Natural killer cell (primary cell): ENCODE measurements at regions not wholly inside any gene's neighbourhood (a gene's known extent, or its start where the extent isn't known, plus 50 kb on each side); places are given as distances from the start of the nearest gene placed in this dataset.

ENCODE experiments used
- ATAC-seq, 3 donors: fragments of 150-1000 bp in 2 of 3; fragments of 200-7000 bp in 1 of 3; cut with Tn5 transposase; 1 replicate in 1 of 3; 2 replicates in 2 of 3; pipeline ENCODE4 v1.10.0; 2021; ENCODE audit warnings: mild to moderate bottlenecking in 2 of 3, moderate library complexity in 2 of 3
- DNase-seq, 2 donors: peaks; one replicate each; pipeline versions ENCODE4 v3.0.0 to v3.0.0-alpha.2; 2013 to 2021; ENCODE audit warnings: mixed read lengths in 1 of 2
- H3K27ac ChIP-seq: one replicate; pipeline ENCODE4 v1.5.1; 2013; ENCODE audit warnings: mild to moderate bottlenecking, low read length
- H3K27me3 ChIP-seq: one replicate; pipeline ENCODE4 v1.6.1; 2013; ENCODE audit warnings: low read length; ENCODE audit not compliant: control insufficient read depth, insufficient read depth
- H3K36me3 ChIP-seq: one replicate; pipeline ENCODE4 v1.6.1; 2013; ENCODE audit warnings: low read length; ENCODE audit not compliant: control insufficient read depth, insufficient read depth
- H3K4me1 ChIP-seq: one replicate; pipeline ENCODE4 v1.6.1; 2013; ENCODE audit warnings: low read length; ENCODE audit not compliant: control insufficient read depth, insufficient read depth
- H3K4me3 ChIP-seq: one replicate; pipeline ENCODE4 v1.5.1; 2013; ENCODE audit warnings: low read length
- H3K9me3 ChIP-seq: one replicate; pipeline ENCODE4 v1.6.1; 2013; ENCODE audit warnings: low read length; ENCODE audit not compliant: control insufficient read depth, insufficient read depth
- H3K27ac Mint-ChIP-seq, 2 donors: one replicate each; pipeline ENCODE4 v1.8.0; 2022; ENCODE audit warnings: mild to moderate bottlenecking in 2 of 2, mixed read lengths in 2 of 2, moderate library complexity in 1 of 2
- H3K27me3 Mint-ChIP-seq, 2 donors: one replicate each; pipeline ENCODE4 v1.8.0; 2022; ENCODE audit warnings: low read depth in 2 of 2, mixed read lengths in 2 of 2
- H3K36me3 Mint-ChIP-seq: one replicate; pipeline ENCODE4 v1.8.0; 2022; ENCODE audit warnings: mixed read lengths
- H3K4me1 Mint-ChIP-seq, 2 donors: one replicate each; pipeline ENCODE4 v1.8.0; 2022; ENCODE audit warnings: mixed read lengths in 2 of 2
- H3K4me3 Mint-ChIP-seq: one replicate; pipeline ENCODE4 v1.8.0; 2022; ENCODE audit warnings: mild to moderate bottlenecking, moderate library complexity, mixed read lengths
- H3K9me3 Mint-ChIP-seq, 2 donors: one replicate each; pipeline ENCODE4 v1.8.0; 2022; ENCODE audit warnings: mixed read lengths in 2 of 2
- WGBS: methylation state at CpG from one replicate; pipeline ENCODE4 v1.1.7; 2013; ENCODE audit warnings: missing lambda C conversion rate; ENCODE audit not compliant: insufficient coverage; 5-methylcytosine and 5-hydroxymethylcytosine counted together
- intact Hi-C: fragments of 100-400 bp; cut with micrococcal nuclease; formaldehyde crosslinking; loops from one replicate; pipeline ENCODE4 v1.14.2; 2022
- TF ChIP-seq, protein P1 (sequence below): fragments of 200-600 bp; IDR thresholded peaks from one replicate; pipeline ENCODE4 v1.8.0; 2022; ENCODE audit warnings: antibody characterized with exemption

GRCh38 chr1:201655243-201655642, 116.3 kb downstream of the NAV1 start:
- intact Hi-C loops: no loop called here
- no peaks in the 10 kb centered on the region for H3K9me3 ChIP-seq
- Mint-ChIP-seq H3K27me3 (peaks cover 12 to 15% of the 10 kb centered on the region in 2 donors), H3K36me3 (no peaks in the 10 kb centered on the region), H3K4me3 (no peak overlapping the region), H3K4me1 (no peaks in the 10 kb centered on the region), H3K9me3 (no peaks in the 10 kb centered on the region), H3K27ac (no peak overlapping the region)
- ATAC-seq (no peak), DNase-seq (no peak)
- TF ChIP-seq, protein P1, sequence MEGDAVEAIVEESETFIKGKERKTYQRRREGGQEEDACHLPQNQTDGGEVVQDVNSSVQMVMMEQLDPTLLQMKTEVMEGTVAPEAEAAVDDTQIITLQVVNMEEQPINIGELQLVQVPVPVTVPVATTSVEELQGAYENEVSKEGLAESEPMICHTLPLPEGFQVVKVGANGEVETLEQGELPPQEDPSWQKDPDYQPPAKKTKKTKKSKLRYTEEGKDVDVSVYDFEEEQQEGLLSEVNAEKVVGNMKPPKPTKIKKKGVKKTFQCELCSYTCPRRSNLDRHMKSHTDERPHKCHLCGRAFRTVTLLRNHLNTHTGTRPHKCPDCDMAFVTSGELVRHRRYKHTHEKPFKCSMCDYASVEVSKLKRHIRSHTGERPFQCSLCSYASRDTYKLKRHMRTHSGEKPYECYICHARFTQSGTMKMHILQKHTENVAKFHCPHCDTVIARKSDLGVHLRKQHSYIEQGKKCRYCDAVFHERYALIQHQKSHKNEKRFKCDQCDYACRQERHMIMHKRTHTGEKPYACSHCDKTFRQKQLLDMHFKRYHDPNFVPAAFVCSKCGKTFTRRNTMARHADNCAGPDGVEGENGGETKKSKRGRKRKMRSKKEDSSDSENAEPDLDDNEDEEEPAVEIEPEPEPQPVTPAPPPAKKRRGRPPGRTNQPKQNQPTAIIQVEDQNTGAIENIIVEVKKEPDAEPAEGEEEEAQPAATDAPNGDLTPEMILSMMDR: no peak
- no peak overlapping the region for H3K27ac ChIP-seq
- 82% methylated on average over 4 of the region's 6 CpGs for WGBS
- no peaks in the 10 kb centered on the region for H3K36me3 ChIP-seq
- H3K4me1 ChIP-seq: no peaks in the 10 kb centered on the region
- no peak overlapping the region for H3K4me3 ChIP-seq
- no peaks in the 10 kb centered on the region for H3K27me3 ChIP-seq

GRCh38 chr1:201655910-201656309, 117.0 kb downstream of the NAV1 start:
- Histone ChIP-seq H3K27ac (no peak overlapping the region), H3K36me3 (no peaks in the 10 kb centered on the region), H3K4me3 (no peak overlapping the region), H3K9me3 (no peaks in the 10 kb centered on the region), H3K27me3 (no peaks in the 10 kb centered on the region), H3K4me1 (no peaks in the 10 kb centered on the region)
- no peaks in the 10 kb centered on the region for H3K4me1 Mint-ChIP-seq
- ATAC-seq (no peak), DNase-seq (no peak)
- peaks cover 8 to 9% of the 10 kb centered on the region in 2 donors for H3K27me3 Mint-ChIP-seq
- no peaks in the 10 kb centered on the region for H3K9me3 Mint-ChIP-seq
- 86% methylated on average over 4 of the region's 4 CpGs for WGBS
- H3K36me3 Mint-ChIP-seq: no peaks in the 10 kb centered on the region
- TF ChIP-seq, protein P1: no peak
- intact Hi-C loops: no loop called here
- no peak overlapping the region for H3K27ac Mint-ChIP-seq
- no peak overlapping the region for H3K4me3 Mint-ChIP-seq

DNA sequence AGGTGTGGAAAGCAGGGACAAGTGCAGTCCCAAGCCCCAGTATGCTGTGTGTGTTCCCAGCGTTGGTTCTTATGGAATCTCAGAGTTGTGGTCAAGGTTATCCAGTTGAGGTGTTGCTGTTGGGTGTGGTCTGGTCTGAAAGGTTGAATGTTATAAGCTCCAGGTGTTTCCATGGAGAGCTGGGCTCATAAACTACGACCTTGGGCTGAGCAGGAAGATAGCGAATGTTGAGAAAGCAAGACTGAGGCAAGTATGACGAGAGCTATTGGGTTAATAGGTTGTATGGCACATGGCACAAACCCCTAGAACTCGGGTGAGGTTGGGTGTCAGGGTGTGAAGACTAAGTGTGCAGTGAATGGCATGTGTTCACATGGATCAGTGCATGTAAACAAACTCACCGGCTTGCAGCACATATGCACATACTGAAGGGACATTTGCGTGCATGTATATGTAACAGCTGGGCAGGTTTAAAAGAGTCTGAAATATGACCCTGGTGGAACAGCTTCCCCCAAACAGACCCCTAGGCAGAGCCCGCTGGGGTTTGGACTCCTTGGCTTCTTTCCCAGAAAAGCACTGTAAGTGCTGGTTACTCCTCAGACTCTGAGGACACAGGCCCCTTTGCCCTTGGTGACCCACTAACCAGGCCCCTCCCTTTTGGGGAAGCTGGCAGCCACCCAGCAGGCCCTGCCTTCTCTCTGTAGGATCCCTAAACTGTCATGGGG, 117.5 kb downstream of the NAV1 start:
- H3K27ac ChIP-seq: no peak overlapping the region
- no peaks in the 10 kb centered on the region for H3K9me3 Mint-ChIP-seq
- H3K27me3 Mint-ChIP-seq: peaks cover 4% of the 10 kb centered on the region in 2 donors
- TF ChIP-seq, protein P1: no peak
- no peaks in the 10 kb centered on the region for H3K4me1 Mint-ChIP-seq
- ATAC-seq: no peak
- no peak overlapping the region for H3K4me3 ChIP-seq
- H3K4me1 ChIP-seq: no peaks in the 10 kb centered on the region
- no peak overlapping the region for H3K27ac Mint-ChIP-seq
- DNase-seq: no peak
- no peaks in the 10 kb centered on the region for H3K36me3 Mint-ChIP-seq
- no peaks in the 10 kb centered on the region for H3K9me3 ChIP-seq
- intact Hi-C loops: no loop called here
- WGBS: 83% methylated on average over 8 of the region's 8 CpGs
- H3K27me3 ChIP-seq: no peaks in the 10 kb centered on the region
- H3K36me3 ChIP-seq: no peaks in the 10 kb centered on the region
- no peak overlapping the region for H3K4me3 Mint-ChIP-seq

- Mint-ChIP-seq H3K27ac (no peak overlapping the region), H3K36me3 (no peaks in the 10 kb centered on the region), H3K27me3 (no peaks in the 10 kb centered on the region), H3K9me3 (no peaks in the 10 kb centered on the region), H3K4me1 (no peaks in the 10 kb centered on the region), H3K4me3 (no peak overlapping the region)
- TF ChIP-seq, protein P1: no peak
- ATAC-seq (no peak), DNase-seq (no peak)
- 88% methylated on average over 1 of the region's 3 CpGs for WGBS
- no peak overlapping the region for H3K27ac ChIP-seq
- no peaks in the 10 kb centered on the region for H3K4me1 ChIP-seq
- no peaks in the 10 kb centered on the region for H3K9me3 ChIP-seq
- H3K36me3 ChIP-seq: no peaks in the 10 kb centered on the region
- intact Hi-C loops: no loop called here
- H3K4me3 ChIP-seq: no peak overlapping the region
- no peaks in the 10 kb centered on the region for H3K27me3 ChIP-seq
Measured at GRCh38 chr1:201659572-201659971, 120.6 kb downstream of the NAV1 start.
